NB4 (cell line): ENCODE measurements at regions not wholly inside any gene's neighbourhood (a gene's known extent, or its start where the extent isn't known, plus 50 kb on each side); places are given as distances from the start of the nearest gene placed in this dataset.

ENCODE experiments used
- DNase-seq: peaks from one replicate; pipeline ENCODE4 v3.0.0; 2010; ENCODE audit warnings: low read depth
- H3K4me3 ChIP-seq: one replicate; pipeline ENCODE4 v1.5.1; 2011; ENCODE audit warnings: mild to moderate bottlenecking, low read depth, low read length, moderate library complexity
- MYC ChIP-seq: IDR thresholded peaks from 2 replicates; pipeline ENCODE4 v1.6.1; 2011; ENCODE audit warnings: low read depth, low read length
- POLR2A ChIP-seq: IDR thresholded peaks from 2 replicates; pipeline ENCODE4 v1.6.1; 2011; ENCODE audit warnings: mild to moderate bottlenecking; ENCODE audit not compliant: insufficient read length; ENCODE audit errors: extremely low read depth
- TF ChIP-seq, protein P1 (sequence below): IDR thresholded peaks from 2 replicates; pipeline ENCODE4 v1.6.1; 2011; ENCODE audit warnings: low read depth, low read length
- TF ChIP-seq, protein P2 (sequence below): IDR thresholded peaks from one replicate; pipeline ENCODE4 v1.5.1; 2012; ENCODE audit warnings: low read depth, low read length

DNA sequence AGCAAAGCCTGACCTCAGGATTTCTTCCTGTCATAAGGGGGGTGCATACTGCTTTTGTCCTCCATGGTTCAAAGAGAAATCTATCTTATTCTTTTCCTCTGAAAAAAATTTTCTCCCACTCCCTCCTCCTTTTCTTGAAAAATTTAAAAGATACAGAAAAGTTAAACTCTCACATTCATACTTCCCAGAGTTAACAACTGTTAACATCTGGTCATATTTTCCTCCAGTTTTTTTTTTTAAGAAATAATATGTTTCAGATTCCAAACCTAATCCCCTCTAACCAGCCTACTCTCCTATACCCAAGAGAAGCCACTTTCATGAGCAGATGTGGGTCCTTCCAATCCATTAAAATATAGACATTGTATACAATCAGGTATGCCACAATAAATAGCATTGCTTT, 378.9 kb upstream of the HNRNPA3 start:
- TF ChIP-seq POLR2A = no peak
- TF ChIP-seq, protein P1, sequence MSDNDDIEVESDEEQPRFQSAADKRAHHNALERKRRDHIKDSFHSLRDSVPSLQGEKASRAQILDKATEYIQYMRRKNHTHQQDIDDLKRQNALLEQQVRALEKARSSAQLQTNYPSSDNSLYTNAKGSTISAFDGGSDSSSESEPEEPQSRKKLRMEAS = no peak
- no peak for TF ChIP-seq MYC
- TF ChIP-seq, protein P2, sequence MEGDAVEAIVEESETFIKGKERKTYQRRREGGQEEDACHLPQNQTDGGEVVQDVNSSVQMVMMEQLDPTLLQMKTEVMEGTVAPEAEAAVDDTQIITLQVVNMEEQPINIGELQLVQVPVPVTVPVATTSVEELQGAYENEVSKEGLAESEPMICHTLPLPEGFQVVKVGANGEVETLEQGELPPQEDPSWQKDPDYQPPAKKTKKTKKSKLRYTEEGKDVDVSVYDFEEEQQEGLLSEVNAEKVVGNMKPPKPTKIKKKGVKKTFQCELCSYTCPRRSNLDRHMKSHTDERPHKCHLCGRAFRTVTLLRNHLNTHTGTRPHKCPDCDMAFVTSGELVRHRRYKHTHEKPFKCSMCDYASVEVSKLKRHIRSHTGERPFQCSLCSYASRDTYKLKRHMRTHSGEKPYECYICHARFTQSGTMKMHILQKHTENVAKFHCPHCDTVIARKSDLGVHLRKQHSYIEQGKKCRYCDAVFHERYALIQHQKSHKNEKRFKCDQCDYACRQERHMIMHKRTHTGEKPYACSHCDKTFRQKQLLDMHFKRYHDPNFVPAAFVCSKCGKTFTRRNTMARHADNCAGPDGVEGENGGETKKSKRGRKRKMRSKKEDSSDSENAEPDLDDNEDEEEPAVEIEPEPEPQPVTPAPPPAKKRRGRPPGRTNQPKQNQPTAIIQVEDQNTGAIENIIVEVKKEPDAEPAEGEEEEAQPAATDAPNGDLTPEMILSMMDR = no peak
- no peak for DNase-seq

DNA sequence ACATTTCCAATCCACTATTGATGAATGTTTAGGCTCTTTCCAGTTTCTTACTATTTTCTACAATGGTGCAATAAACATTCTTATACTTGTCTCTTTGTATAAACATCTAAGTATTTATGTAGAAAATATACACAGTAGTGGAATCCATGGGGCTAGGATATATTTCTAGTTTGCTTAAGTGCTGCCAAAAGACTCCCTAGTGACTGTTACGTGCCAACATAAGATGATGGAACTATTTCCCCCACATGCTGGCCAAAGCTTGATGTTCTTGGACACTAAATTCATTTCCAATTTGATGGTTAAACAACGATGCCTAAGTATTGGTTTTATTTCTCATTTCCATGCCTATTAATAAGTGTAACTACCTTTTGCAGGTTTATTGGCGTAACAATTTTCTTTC, 378.4 kb upstream of the HNRNPA3 start:
- H3K4me3 ChIP-seq = no peak overlapping the region
- no peak for DNase-seq
- TF ChIP-seq MYC = no peak
- TF ChIP-seq, protein P2 = no peak
- TF ChIP-seq POLR2A = no peak
- TF ChIP-seq, protein P1 = no peak

More for the DNA sequence above, 378.9 kb upstream of the HNRNPA3 start:
- H3K4me3 ChIP-seq = no peak overlapping the region

DNA sequence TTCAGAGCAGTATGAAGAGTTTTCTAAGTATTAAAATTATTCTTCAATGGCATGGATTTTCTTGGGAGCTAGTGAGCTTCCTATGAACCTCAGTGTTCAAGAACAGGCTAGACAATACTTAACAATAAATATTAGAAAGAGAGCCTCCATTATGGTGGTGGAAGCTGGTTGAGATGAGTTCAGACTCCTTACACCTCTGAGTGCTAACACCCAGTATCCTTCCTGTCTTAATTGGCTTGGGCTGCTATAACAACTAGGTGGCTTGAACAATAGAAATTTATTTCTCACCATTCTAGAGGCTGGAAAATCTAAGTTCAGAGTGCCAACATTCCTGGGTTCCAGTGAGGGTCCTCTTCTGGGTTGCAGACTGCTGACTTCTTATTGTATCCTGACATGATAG, 369.4 kb upstream of the HNRNPA3 start:
- TF ChIP-seq, protein P1 = no peak
- no peak for TF ChIP-seq MYC
- no peak for TF ChIP-seq POLR2A
- TF ChIP-seq, protein P2 = no peak
- no peak overlapping the region for H3K4me3 ChIP-seq
- no peak for DNase-seq

DNA sequence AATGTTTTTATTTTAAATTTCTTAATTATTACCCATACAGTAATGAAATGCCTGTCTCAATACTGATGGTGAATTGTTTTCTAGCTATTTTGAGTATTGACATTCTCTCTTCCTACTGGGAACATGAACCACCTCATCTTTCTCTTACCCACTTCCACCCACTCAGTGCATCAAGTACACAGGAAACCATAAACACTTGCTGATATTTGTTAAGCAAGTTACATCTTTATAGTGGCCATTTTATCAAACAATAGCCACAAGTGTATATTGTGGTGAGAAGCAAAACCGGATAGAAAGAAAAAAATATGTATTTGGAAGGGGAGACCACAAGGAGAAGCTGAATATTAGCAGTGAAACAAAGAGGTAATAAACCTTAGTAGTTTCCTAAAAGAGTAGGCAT, 368.1 kb upstream of the HNRNPA3 start:
- TF ChIP-seq, protein P1 = no peak
- TF ChIP-seq MYC = no peak
- TF ChIP-seq POLR2A = no peak
- TF ChIP-seq, protein P2 = no peak
- no peak overlapping the region for H3K4me3 ChIP-seq
- no peak for DNase-seq

DNA sequence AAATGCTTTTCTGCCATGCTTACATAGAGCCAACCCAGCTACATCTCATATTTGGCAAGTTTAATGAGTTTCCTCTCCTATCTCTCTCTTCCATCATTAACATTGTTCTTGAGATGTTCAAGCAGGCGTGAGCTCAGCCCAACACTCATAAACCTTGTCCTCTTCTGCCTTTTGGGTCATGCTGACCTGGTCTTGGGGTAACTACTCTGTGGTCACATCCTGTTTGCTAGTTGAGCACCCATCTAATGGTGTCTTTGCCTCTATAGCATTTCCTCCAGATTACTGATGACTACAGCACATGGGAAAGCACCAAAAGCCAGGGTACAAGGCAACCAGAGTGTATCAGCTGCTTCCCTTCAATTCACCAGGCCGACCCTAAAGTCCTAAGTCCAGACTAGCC, 366.9 kb upstream of the HNRNPA3 start:
- TF ChIP-seq, protein P2 = no peak
- TF ChIP-seq POLR2A = no peak
- TF ChIP-seq, protein P1 = no peak
- TF ChIP-seq MYC = no peak
- no peak for DNase-seq
- H3K4me3 ChIP-seq = no peak overlapping the region

DNA sequence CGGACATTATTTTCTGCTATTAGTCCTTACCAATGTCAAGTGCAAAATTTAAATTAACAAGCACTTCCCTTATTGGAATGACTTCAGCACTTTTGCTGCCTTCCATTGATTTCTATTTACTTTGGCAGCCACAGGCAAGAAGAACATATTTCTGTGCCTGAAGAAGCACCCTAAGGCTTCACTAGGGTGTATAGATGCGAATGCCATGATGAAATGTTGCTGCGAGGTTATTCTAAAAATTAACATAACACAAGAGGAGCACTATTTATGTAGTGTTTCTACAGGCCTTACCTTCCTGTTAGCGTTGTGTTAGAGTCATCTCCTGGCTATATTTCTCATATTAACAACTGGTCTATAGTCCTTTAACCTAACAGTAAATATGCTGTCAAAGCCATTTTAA, 365.0 kb upstream of the HNRNPA3 start:
- no peak for TF ChIP-seq MYC
- TF ChIP-seq, protein P2 = no peak
- TF ChIP-seq, protein P1 = no peak
- no peak for TF ChIP-seq POLR2A
- H3K4me3 ChIP-seq = no peak overlapping the region
- no peak for DNase-seq
